ENCODE measurements at regions not wholly inside any gene's neighbourhood (a gene's known extent, or its start where the extent isn't known, plus 50 kb on each side); places are given as distances from the start of the nearest gene placed in this dataset.

DNA sequence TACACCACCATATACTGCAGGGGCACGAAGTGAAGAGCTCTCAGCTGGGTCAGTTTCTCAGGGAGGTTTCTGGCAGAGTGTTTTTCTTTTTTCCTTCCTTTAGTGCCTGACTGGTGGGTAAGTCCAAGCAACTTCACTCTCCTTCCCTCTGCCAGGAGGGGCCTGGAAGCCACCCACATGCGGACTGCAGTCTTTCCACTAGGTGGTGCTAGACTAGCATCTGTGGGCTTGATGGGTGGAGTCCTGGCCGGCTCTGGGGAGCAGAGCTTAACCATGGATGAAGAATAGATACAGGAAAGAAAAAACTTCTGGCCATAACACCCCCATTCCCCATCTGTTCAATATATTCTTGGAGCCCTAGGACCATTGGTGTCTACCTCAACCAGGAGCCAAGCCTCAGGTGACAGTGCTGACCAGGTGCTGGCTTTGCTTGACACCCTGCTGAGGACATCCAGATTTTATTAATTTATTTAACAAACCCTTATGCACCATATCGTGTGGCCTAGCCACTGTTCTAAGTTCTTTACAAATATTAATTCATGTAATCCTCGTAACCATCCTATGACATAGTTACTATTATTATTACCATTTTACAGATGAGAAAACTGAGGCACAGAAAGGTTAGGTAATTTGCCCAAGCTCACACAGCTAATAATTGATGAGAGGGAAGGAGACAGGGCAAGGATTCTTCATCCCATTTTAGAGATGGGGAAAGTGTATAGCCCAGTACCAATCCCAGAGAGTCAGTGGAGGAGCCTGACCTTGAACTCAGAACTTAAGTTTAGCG lies 126.7 kb upstream of the CSF3R start:
- Histone ChIP-seq H3K27ac (ENCODE audit: low read length) (no peak overlapping the region), H3K36me3 (ENCODE audit: control insufficient read depth, insufficient read depth, low read length) (no peaks in the 10 kb centered on the region), H3K27me3 (ENCODE audit: control insufficient read depth, insufficient read depth, low read length) (no peaks in the 10 kb centered on the region), H3K4me3 (ENCODE audit: low read length) (no peak overlapping the region), H3K9me3 (ENCODE audit: control insufficient read depth, insufficient read depth, low read length) (no peaks in the 10 kb centered on the region), H3K4me1 (ENCODE audit: control insufficient read depth, insufficient read depth, low read length) (peaks cover 26% of the 10 kb centered on the region)
- DNase-seq (peak; percentile 23 to 60), ATAC-seq (peak in 2 of 3 donors; percentile 44 to 61)
- TF ChIP-seq, protein P1, sequence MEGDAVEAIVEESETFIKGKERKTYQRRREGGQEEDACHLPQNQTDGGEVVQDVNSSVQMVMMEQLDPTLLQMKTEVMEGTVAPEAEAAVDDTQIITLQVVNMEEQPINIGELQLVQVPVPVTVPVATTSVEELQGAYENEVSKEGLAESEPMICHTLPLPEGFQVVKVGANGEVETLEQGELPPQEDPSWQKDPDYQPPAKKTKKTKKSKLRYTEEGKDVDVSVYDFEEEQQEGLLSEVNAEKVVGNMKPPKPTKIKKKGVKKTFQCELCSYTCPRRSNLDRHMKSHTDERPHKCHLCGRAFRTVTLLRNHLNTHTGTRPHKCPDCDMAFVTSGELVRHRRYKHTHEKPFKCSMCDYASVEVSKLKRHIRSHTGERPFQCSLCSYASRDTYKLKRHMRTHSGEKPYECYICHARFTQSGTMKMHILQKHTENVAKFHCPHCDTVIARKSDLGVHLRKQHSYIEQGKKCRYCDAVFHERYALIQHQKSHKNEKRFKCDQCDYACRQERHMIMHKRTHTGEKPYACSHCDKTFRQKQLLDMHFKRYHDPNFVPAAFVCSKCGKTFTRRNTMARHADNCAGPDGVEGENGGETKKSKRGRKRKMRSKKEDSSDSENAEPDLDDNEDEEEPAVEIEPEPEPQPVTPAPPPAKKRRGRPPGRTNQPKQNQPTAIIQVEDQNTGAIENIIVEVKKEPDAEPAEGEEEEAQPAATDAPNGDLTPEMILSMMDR (IDR thresholded peaks at IDR 0.05), result peak; percentile 55
- Mint-ChIP-seq H3K4me1 (peaks cover 30 to 32% of the 10 kb centered on the region in 2 donors), H3K36me3 (no peaks in the 10 kb centered on the region), H3K27me3 (ENCODE audit: low read depth in 2 of 2) (peaks cover 0 to 3% of the 10 kb centered on the region in 2 donors), H3K9me3 (no peaks in the 10 kb centered on the region), H3K27ac (no peak overlapping the region), H3K4me3 (no peak overlapping the region)
- WGBS (ENCODE audit: insufficient coverage), result 66% methylated on average over 3 of the region's 6 CpGs
- intact Hi-C loops (cut with micrococcal nuclease), result no loop called here

DNA sequence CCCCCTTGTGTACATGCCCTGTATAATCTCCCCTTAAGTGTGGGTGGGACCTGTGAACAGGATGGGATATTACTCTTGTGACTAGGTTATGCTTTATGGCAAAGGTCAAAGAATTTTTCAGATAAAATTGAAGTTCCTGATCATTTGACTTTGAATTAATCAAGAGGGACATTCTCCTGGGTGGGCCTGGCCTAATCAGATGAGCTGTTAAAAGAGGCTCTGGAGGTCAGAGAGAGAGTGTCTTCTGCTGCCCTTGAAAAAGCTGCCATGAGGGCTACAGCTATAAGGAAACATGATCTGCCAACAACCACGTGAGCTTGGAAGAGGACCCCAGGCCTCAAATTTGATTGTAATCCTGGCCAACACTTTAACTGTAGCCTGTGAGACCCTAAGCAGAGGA lies 125.6 kb upstream of the CSF3R start:
- H3K4me1 ChIP-seq (ENCODE audit: control insufficient read depth, insufficient read depth, low read length), result peaks cover 26% of the 10 kb centered on the region
- WGBS (ENCODE audit: insufficient coverage), result 86% methylated on average over 1 of the region's 1 CpG
- Mint-ChIP-seq H3K36me3 (no peaks in the 10 kb centered on the region), H3K27me3 (ENCODE audit: low read depth in 2 of 2) (peaks cover 0 to 3% of the 10 kb centered on the region in 2 donors), H3K9me3 (no peaks in the 10 kb centered on the region), H3K4me1 (peaks cover 30 to 32% of the 10 kb centered on the region in 2 donors), H3K27ac (no peak overlapping the region), H3K4me3 (no peak overlapping the region)
- H3K36me3 ChIP-seq (ENCODE audit: control insufficient read depth, insufficient read depth, low read length), result no peaks in the 10 kb centered on the region
- TF ChIP-seq, protein P1 (IDR thresholded peaks at IDR 0.05), result no peak
- H3K27ac ChIP-seq (ENCODE audit: low read length), result no peak overlapping the region
- no peaks in the 10 kb centered on the region for H3K9me3 ChIP-seq (ENCODE audit: control insufficient read depth, insufficient read depth, low read length)
- no peak overlapping the region for H3K4me3 ChIP-seq (ENCODE audit: low read length)
- no peaks in the 10 kb centered on the region for H3K27me3 ChIP-seq (ENCODE audit: control insufficient read depth, insufficient read depth, low read length)
- DNase-seq, result no peak
- ATAC-seq, result no peak
- intact Hi-C loops (cut with micrococcal nuclease), result no loop called here

DNA sequence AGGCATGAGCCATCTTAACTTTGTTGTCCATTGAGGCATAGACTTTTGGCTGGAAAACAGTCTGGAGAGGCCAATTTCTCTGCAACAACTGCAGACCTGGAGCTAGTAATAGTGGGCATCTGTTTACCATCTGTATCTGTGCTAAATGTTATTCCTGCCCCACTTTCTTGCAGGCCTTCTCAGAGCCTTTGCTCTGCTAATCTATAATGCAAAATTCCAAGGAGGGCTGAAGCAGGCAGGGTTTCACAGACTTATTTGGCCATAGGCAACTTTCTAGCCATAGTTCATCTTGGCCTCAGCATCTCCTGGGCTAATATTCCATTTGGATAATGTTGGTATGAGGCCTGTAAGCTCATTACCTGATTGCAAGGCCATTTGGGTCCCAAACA lies 124.5 kb upstream of the CSF3R start:
- H3K36me3 Mint-ChIP-seq, result no peaks in the 10 kb centered on the region
- no peak overlapping the region for H3K4me3 ChIP-seq (ENCODE audit: low read length)
- no peaks in the 10 kb centered on the region for H3K36me3 ChIP-seq (ENCODE audit: control insufficient read depth, insufficient read depth, low read length)
- H3K9me3 Mint-ChIP-seq, result no peaks in the 10 kb centered on the region
- no peak for ATAC-seq
- H3K4me3 Mint-ChIP-seq, result peak overlapping the region; percentile 65
- H3K27me3 Mint-ChIP-seq (ENCODE audit: low read depth in 2 of 2), result peaks cover 4 to 11% of the 10 kb centered on the region in 2 donors
- H3K4me1 Mint-ChIP-seq, result peaks cover 30 to 32% of the 10 kb centered on the region in 2 donors
- intact Hi-C loops (cut with micrococcal nuclease), result no loop called here
- H3K4me1 ChIP-seq (ENCODE audit: control insufficient read depth, insufficient read depth, low read length), result peaks cover 26% of the 10 kb centered on the region
- H3K27ac Mint-ChIP-seq, result peak overlapping the region in 1 of 2 donors; percentile 37
- H3K9me3 ChIP-seq (ENCODE audit: control insufficient read depth, insufficient read depth, low read length), result no peaks in the 10 kb centered on the region
- H3K27ac ChIP-seq (ENCODE audit: low read length), result no peak overlapping the region
- DNase-seq, result no peak
- H3K27me3 ChIP-seq (ENCODE audit: control insufficient read depth, insufficient read depth, low read length), result no peaks in the 10 kb centered on the region
- TF ChIP-seq, protein P1 (IDR thresholded peaks at IDR 0.05), result no peak

Data from natural killer cell (primary cell).